ENCODE measurements at regions not wholly inside any gene's neighbourhood (a gene's known extent, or its start where the extent isn't known, plus 50 kb on each side); places are given as distances from the start of the nearest gene placed in this dataset.

- Histone ChIP-seq H3K9me3 (ENCODE audit: low read length) (peaks cover 83% of the 10 kb centered on the region), H4K20me1 (ENCODE audit: insufficient read depth, low read length) (no peaks in the 10 kb centered on the region), H3K27me3 (ENCODE audit: control insufficient read depth in 1 of 2, insufficient read depth in 2 of 2, low read length in 2 of 2) (no peaks in the 10 kb centered on the region), H3K4me2 (ENCODE audit: low read depth, low read length) (no peak overlapping the region), H3K36me3 (replicated peaks in 1 of 2; ENCODE audit: control insufficient read depth in 1 of 2, insufficient read depth in 2 of 2, low read length in 2 of 2) (no peaks in the 10 kb centered on the region), H3K27ac (ENCODE audit: extremely low read length, insufficient read depth, low read length) (no peak overlapping the region), H3K4me3 (replicated peaks in 1 of 3; ENCODE audit: insufficient read depth in 1 of 3, low read depth in 2 of 3, low read length in 3 of 3) (no peak overlapping the region), H3K9ac (ENCODE audit: insufficient read depth, low read depth, low read length) (no peak overlapping the region), H3K79me2 (ENCODE audit: insufficient read depth, low read length) (no peaks in the 10 kb centered on the region), H2AFZ (ENCODE audit: low read length) (no peak overlapping the region), H3K4me1 (ENCODE audit: insufficient read depth, low read length) (no peaks in the 10 kb centered on the region)
- in situ Hi-C loops (cut with HindIII; ENCODE audit: extremely low pct_ligation_motif_present, low pct_unique_long_range_greater_than_20kb) (no loop called here), intact Hi-C loops (cut with micrococcal nuclease; ENCODE audit: unreplicated experiment) (no loop called here)
- DNase-seq (ENCODE audit: low spot score) (no peak), ATAC-seq (no peak), FAIRE-seq (no peak)
- WGBS (ENCODE audit: low lambda C conversion rate), result 0% methylated on average over 1 of the region's 1 CpG
- POLR2A ChIA-PET, result no interaction called here
- BruUV-seq (replicated peaks), result no TSS peak
- CTCF ChIA-PET (ENCODE audit: low intra/inter-chr PET ratio, low total read pairs), result no interaction called here
- TF ChIP-seq ZNF224 (CRISPR knock-in tag; IDR thresholded peaks at IDR 0.05) (no peak), ZHX1 (CRISPR knock-in tag; IDR thresholded peaks at IDR 0.05; ENCODE audit: low read depth) (no peak), ZNF496 (CRISPR knock-in tag; IDR thresholded peaks at IDR 0.05; ENCODE audit: insufficient replicate concordance) (no peak)
Observed at GRCh38 chr5:144731786-144732185, 561.1 kb downstream of the KCTD16 start.

GRCh38 chr5:144712090-144712489 is 541.4 kb downstream of the KCTD16 start:
- H3K79me2 ChIP-seq (ENCODE audit: insufficient read depth, low read length), result no peaks in the 10 kb centered on the region
- H3K4me1 ChIP-seq (ENCODE audit: insufficient read depth, low read length), result no peaks in the 10 kb centered on the region
- peaks cover 12% of the 10 kb centered on the region for H3K9me3 ChIP-seq (ENCODE audit: low read length)
- CTCF ChIA-PET (ENCODE audit: low intra/inter-chr PET ratio, low total read pairs), result no interaction called here
- H3K27ac ChIP-seq (ENCODE audit: extremely low read length, insufficient read depth, low read length), result no peak overlapping the region
- H4K20me1 ChIP-seq (ENCODE audit: insufficient read depth, low read length), result no peaks in the 10 kb centered on the region
- in situ Hi-C loops (cut with HindIII; ENCODE audit: extremely low pct_ligation_motif_present, low pct_unique_long_range_greater_than_20kb) (no loop called here), intact Hi-C loops (cut with micrococcal nuclease; ENCODE audit: unreplicated experiment) (no loop called here)
- FAIRE-seq (no peak), ATAC-seq (no peak), DNase-seq (ENCODE audit: low spot score) (no peak)
- no peaks in the 10 kb centered on the region for H3K27me3 ChIP-seq (ENCODE audit: control insufficient read depth in 1 of 2, insufficient read depth in 2 of 2, low read length in 2 of 2)
- H3K4me2 ChIP-seq (ENCODE audit: low read depth, low read length), result no peak overlapping the region
- POLR2A ChIA-PET, result no interaction called here
- H3K9ac ChIP-seq (ENCODE audit: insufficient read depth, low read depth, low read length), result no peak overlapping the region
- 4% methylated on average over 3 of the region's 3 CpGs for WGBS (ENCODE audit: low lambda C conversion rate)
- no peaks in the 10 kb centered on the region for H3K36me3 ChIP-seq (replicated peaks in 1 of 2; ENCODE audit: control insufficient read depth in 1 of 2, insufficient read depth in 2 of 2, low read length in 2 of 2)
- H3K4me3 ChIP-seq (replicated peaks in 1 of 3; ENCODE audit: insufficient read depth in 1 of 3, low read depth in 2 of 3, low read length in 3 of 3), result no peak overlapping the region
- no TSS peak for BruUV-seq (replicated peaks)
- no peak overlapping the region for H2AFZ ChIP-seq (ENCODE audit: low read length)
- TF ChIP-seq ZSCAN12 (CRISPR knock-in tag; IDR thresholded peaks at IDR 0.05) (no peak), AKAP8 (CRISPR knock-in tag; IDR thresholded peaks at IDR 0.05) (no peak), ZSCAN21 (CRISPR knock-in tag; IDR thresholded peaks at IDR 0.05; ENCODE audit: borderline replicate concordance) (no peak), CREM (IDR thresholded peaks at IDR 0.05) (no peak), CREM (CRISPR knock-in tag; IDR thresholded peaks at IDR 0.05) (no peak), ZHX2 (IDR thresholded peaks at IDR 0.05; ENCODE audit: low read depth) (no peak), ZHX2 (CRISPR knock-in tag; IDR thresholded peaks at IDR 0.05; ENCODE audit: borderline replicate concordance) (no peak)

All from HepG2 (cell line).